VCaP (cell line): ENCODE measurements at regions not wholly inside any gene's neighbourhood (a gene's known extent, or its start where the extent isn't known, plus 50 kb on each side); places are given as distances from the start of the nearest gene placed in this dataset.

Experiments
- H3K27ac ChIP-seq: fragments of 450-650 bp; 2 replicates; pipeline ENCODE4 v1.5.1; 2017
- CTCF ChIP-seq: fragments of 450-650 bp; conservative IDR thresholded peaks from 2 replicates; pipeline ENCODE4 v1.5.1; 2017; ENCODE audit warnings: mild to moderate bottlenecking, moderate library complexity

- TF ChIP-seq CTCF = no peak
- no peak overlapping the region for H3K27ac ChIP-seq
Observed at GRCh38 chr21:22561946-22562345, 1563.7 kb downstream of the NCAM2 start.

- TF ChIP-seq CTCF = no peak
- no peak overlapping the region for H3K27ac ChIP-seq
Observed at GRCh38 chr21:22573834-22574233, 1575.6 kb downstream of the NCAM2 start.

- H3K27ac ChIP-seq = no peak overlapping the region
Observed at GRCh38 chr21:22575165-22575584, 1577.0 kb downstream of the NCAM2 start.

GRCh38 chr21:22579741-22580140, 1581.5 kb downstream of the NCAM2 start:
- TF ChIP-seq CTCF = no peak
- no peak overlapping the region for H3K27ac ChIP-seq

More at GRCh38 chr21:22575165-22575584, 1577.0 kb downstream of the NCAM2 start:
- peak; percentile 85 for TF ChIP-seq CTCF

GRCh38 chr21:22582026-22582425, 1583.8 kb downstream of the NCAM2 start:
- no peak for TF ChIP-seq CTCF

GRCh38 chr21:22584308-22584707, 1586.1 kb downstream of the NCAM2 start:
- H3K27ac ChIP-seq = no peak overlapping the region
- TF ChIP-seq CTCF = no peak

More at GRCh38 chr21:22582026-22582425, 1583.8 kb downstream of the NCAM2 start:
- H3K27ac ChIP-seq = no peak overlapping the region

- H3K27ac ChIP-seq = no peak overlapping the region
- TF ChIP-seq CTCF = no peak
Observed at GRCh38 chr21:22585558-22585957, 1587.3 kb downstream of the NCAM2 start.
